Lower leg skin (tissue), 3 donors: ENCODE measurements at regions not wholly inside any gene's neighbourhood (a gene's known extent, or its start where the extent isn't known, plus 50 kb on each side); places are given as distances from the start of the nearest gene placed in this dataset.

Source experiments
- POLR2A ChIP-seq, 2 donors: fragments of 450-650 bp; IDR thresholded peaks; one replicate each; pipeline ENCODE4 v1.6.1; 2016 to 2017; ENCODE audit warnings: antibody characterized with exemption in 2 of 2, mild to moderate bottlenecking in 1 of 2, moderate library complexity in 1 of 2
- TF ChIP-seq, protein P1 (sequence below), 3 donors: fragments of 450-650 bp; IDR thresholded peaks; one replicate each; pipeline ENCODE4 v1.5.1; 2016; ENCODE audit warnings: antibody characterized with exemption in 3 of 3, mild to moderate bottlenecking in 3 of 3, moderate library complexity in 2 of 3

DNA sequence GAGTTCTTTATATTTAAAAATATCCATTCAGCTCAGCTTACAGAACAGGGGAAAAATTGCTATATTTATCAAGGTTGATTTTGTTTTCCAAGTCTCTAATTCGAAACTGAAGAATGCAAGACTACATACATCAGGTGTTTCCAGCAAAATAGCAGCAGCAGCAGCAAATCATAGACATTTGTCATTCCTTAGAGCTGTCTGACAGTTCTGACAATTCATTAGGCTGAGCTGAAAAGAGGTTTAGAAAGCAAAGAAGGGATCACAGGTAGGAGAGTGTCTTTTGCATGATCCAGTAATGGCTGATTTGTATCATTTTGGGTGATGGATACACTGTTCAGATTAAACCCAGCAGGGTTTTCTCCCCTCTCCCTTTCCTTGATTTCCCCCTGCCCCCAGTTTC lies 545.7 kb downstream of the MCTP2 start:
- TF ChIP-seq, protein P1, sequence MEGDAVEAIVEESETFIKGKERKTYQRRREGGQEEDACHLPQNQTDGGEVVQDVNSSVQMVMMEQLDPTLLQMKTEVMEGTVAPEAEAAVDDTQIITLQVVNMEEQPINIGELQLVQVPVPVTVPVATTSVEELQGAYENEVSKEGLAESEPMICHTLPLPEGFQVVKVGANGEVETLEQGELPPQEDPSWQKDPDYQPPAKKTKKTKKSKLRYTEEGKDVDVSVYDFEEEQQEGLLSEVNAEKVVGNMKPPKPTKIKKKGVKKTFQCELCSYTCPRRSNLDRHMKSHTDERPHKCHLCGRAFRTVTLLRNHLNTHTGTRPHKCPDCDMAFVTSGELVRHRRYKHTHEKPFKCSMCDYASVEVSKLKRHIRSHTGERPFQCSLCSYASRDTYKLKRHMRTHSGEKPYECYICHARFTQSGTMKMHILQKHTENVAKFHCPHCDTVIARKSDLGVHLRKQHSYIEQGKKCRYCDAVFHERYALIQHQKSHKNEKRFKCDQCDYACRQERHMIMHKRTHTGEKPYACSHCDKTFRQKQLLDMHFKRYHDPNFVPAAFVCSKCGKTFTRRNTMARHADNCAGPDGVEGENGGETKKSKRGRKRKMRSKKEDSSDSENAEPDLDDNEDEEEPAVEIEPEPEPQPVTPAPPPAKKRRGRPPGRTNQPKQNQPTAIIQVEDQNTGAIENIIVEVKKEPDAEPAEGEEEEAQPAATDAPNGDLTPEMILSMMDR (IDR thresholded peaks at IDR 0.05) = no peak
- no peak for TF ChIP-seq POLR2A (IDR thresholded peaks at IDR 0.05)
